ENCODE measurements at regions not wholly inside any gene's neighbourhood (a gene's known extent, or its start where the extent isn't known, plus 50 kb on each side); places are given as distances from the start of the nearest gene placed in this dataset.

- TF ChIP-seq, protein P1, sequence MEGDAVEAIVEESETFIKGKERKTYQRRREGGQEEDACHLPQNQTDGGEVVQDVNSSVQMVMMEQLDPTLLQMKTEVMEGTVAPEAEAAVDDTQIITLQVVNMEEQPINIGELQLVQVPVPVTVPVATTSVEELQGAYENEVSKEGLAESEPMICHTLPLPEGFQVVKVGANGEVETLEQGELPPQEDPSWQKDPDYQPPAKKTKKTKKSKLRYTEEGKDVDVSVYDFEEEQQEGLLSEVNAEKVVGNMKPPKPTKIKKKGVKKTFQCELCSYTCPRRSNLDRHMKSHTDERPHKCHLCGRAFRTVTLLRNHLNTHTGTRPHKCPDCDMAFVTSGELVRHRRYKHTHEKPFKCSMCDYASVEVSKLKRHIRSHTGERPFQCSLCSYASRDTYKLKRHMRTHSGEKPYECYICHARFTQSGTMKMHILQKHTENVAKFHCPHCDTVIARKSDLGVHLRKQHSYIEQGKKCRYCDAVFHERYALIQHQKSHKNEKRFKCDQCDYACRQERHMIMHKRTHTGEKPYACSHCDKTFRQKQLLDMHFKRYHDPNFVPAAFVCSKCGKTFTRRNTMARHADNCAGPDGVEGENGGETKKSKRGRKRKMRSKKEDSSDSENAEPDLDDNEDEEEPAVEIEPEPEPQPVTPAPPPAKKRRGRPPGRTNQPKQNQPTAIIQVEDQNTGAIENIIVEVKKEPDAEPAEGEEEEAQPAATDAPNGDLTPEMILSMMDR (IDR thresholded peaks at IDR 0.05; ENCODE audit: insufficient read depth, low read depth, low read length): no peak
- TF ChIP-seq EZH2 (IDR thresholded peaks at IDR 0.05; ENCODE audit: insufficient read depth, low read length): no peak
These were observed 220.1 kb downstream of the BLID start for GRCh38 chr11:121895919-121896318.

Data from astrocyte (in vitro differentiated cells and primary cell).